GM23338 (cell line): ENCODE measurements at regions not wholly inside any gene's neighbourhood (a gene's known extent, or its start where the extent isn't known, plus 50 kb on each side); places are given as distances from the start of the nearest gene placed in this dataset.

Source experiments
- ATAC-seq: fragments of 200-7000 bp; cut with Tn5 transposase; 3 replicates; pipeline ENCODE4 v1.9.1; 2020
- DNase-seq: peaks from one replicate; pipeline ENCODE4 v3.0.0-alpha.2; 2015; ENCODE audit warnings: low spot score
- H2AFZ ChIP-seq: fragments of 200-600 bp; sonication (generic); 2 replicates; pipeline ENCODE4 v1.8.0; 2016; ENCODE audit warnings: antibody characterized with exemption, mild to moderate bottlenecking, moderate library complexity
- H3F3A ChIP-seq: fragments of 200-600 bp; sonication (generic); replicated peaks from 2 replicates; pipeline ENCODE4 v1.8.0; 2017; ENCODE audit warnings: antibody characterized with exemption, mixed run types, low read depth
- H3K27ac ChIP-seq: fragments of 200-600 bp; sonication (generic); 2 replicates; pipeline ENCODE4 v1.6.1; 2016; ENCODE audit warnings: low read depth
- H3K27me3 ChIP-seq: fragments of 200-600 bp; sonication (generic); 2 replicates; pipeline ENCODE4 v1.8.0; 2016; ENCODE audit warnings: mild to moderate bottlenecking, mixed run types, moderate library complexity; ENCODE audit not compliant: insufficient read depth
- H3K36me3 ChIP-seq: fragments of 200-600 bp; sonication (generic); 2 replicates; pipeline ENCODE4 v1.8.0; 2016; ENCODE audit warnings: mild to moderate bottlenecking; ENCODE audit not compliant: insufficient read depth
- H3K4me1 ChIP-seq: fragments of 200-600 bp; sonication (generic); 2 replicates; pipeline ENCODE4 v1.8.0; 2016; ENCODE audit warnings: mild to moderate bottlenecking, moderate library complexity; ENCODE audit not compliant: insufficient read depth
- H3K4me2 ChIP-seq: fragments of 200-600 bp; sonication (generic); 2 replicates; pipeline ENCODE4 v1.7.1; 2017; ENCODE audit warnings: mixed run types
- H3K4me3 ChIP-seq: fragments of 200-600 bp; sonication (generic); 2 replicates; pipeline ENCODE4 v1.6.1; 2016; ENCODE audit warnings: mixed run types
- H3K79me2 ChIP-seq: fragments of 200-600 bp; sonication (generic); replicated peaks from 2 replicates; pipeline ENCODE4 v1.8.0; 2017; ENCODE audit warnings: mild to moderate bottlenecking; ENCODE audit not compliant: insufficient read depth
- H3K9me2 ChIP-seq: fragments of 200-600 bp; sonication (generic); 2 replicates; pipeline ENCODE4 v1.8.0; 2017; ENCODE audit not compliant: insufficient read depth
- H4K20me1 ChIP-seq: fragments of 200-600 bp; sonication (generic); replicated peaks from 2 replicates; pipeline ENCODE4 v1.8.0; 2017; ENCODE audit warnings: mild to moderate bottlenecking; ENCODE audit not compliant: insufficient read depth
- H3K27ac Mint-ChIP-seq: 2 replicates; pipeline ENCODE4 v1.8.0; 2020; ENCODE audit warnings: inconsistent platforms, mild to moderate bottlenecking, moderate library complexity, mixed read lengths
- H3K27me3 Mint-ChIP-seq: 3 replicates; pipeline ENCODE4 v1.8.0; 2022; ENCODE audit warnings: low read depth, mild to moderate bottlenecking, moderate library complexity, mixed read lengths, inconsistent platforms; ENCODE audit not compliant: insufficient read depth, poor library complexity
- H3K36me3 Mint-ChIP-seq: 3 replicates; pipeline ENCODE4 v1.8.0; 2021; ENCODE audit warnings: low read depth, mild to moderate bottlenecking, inconsistent platforms, moderate library complexity, mixed read lengths
- H3K4me1 Mint-ChIP-seq: 3 replicates; pipeline ENCODE4 v1.8.0; 2020; ENCODE audit warnings: mild to moderate bottlenecking, inconsistent platforms, mixed read lengths
- H3K4me3 Mint-ChIP-seq: 3 replicates; pipeline ENCODE4 v1.8.0; 2021; ENCODE audit warnings: moderate library complexity, mild to moderate bottlenecking, inconsistent platforms, mixed read lengths
- H3K9me3 Mint-ChIP-seq: 3 replicates; pipeline ENCODE4 v1.8.0; 2020; ENCODE audit warnings: moderate library complexity, mild to moderate bottlenecking, inconsistent platforms, mixed read lengths
- CREB1 ChIP-seq: fragments of 250-450 bp; sonication (Bioruptor Pico); IDR thresholded peaks from 2 replicates; pipeline ENCODE4 v1.5.0; 2020; ENCODE audit warnings: low read depth, mild to moderate bottlenecking, moderate library complexity
- ETS1 ChIP-seq: IDR thresholded peaks from 2 replicates; pipeline ENCODE4 v1.6.1; 2016; ENCODE audit warnings: antibody characterized with exemption
- EZH2 ChIP-seq: fragments of 200-600 bp; sonication (generic); IDR thresholded peaks from one replicate; pipeline ENCODE4 v1.8.0; 2017; ENCODE audit warnings: antibody characterized with exemption, mild to moderate bottlenecking, low read depth; ENCODE audit not compliant: unreplicated experiment
- EZH2phosphoT487 ChIP-seq: fragments of 200-600 bp; sonication (generic); IDR thresholded peaks from one replicate; pipeline ENCODE4 v1.8.1; 2018; ENCODE audit warnings: antibody characterized with exemption; ENCODE audit not compliant: unreplicated experiment
- JUNB ChIP-seq: IDR thresholded peaks from one replicate; pipeline ENCODE4 v1.6.1; 2016; ENCODE audit warnings: antibody characterized with exemption; ENCODE audit not compliant: unreplicated experiment
- NANOG ChIP-seq: IDR thresholded peaks from 2 replicates; pipeline ENCODE4 v1.6.1; 2016; ENCODE audit warnings: antibody characterized with exemption, borderline replicate concordance
- POLR2AphosphoS5 ChIP-seq: IDR thresholded peaks from 2 replicates; pipeline ENCODE4 v1.6.1; 2016; ENCODE audit warnings: antibody characterized with exemption, low read depth
- STAT1 ChIP-seq: IDR thresholded peaks from one replicate; pipeline ENCODE4 v1.6.1; 2016; ENCODE audit warnings: antibody characterized with exemption; ENCODE audit not compliant: unreplicated experiment
- ZNF114 ChIP-seq: fragments of 250-450 bp; sonication (Bioruptor Pico); IDR thresholded peaks from 2 replicates; pipeline ENCODE4 v1.5.0; 2020; ENCODE audit warnings: mild to moderate bottlenecking, moderate library complexity
- ZNF331 ChIP-seq: fragments of 250-450 bp; sonication (Bioruptor Pico); IDR thresholded peaks from 2 replicates; pipeline ENCODE4 v1.5.0; 2020; ENCODE audit warnings: low read depth, mild to moderate bottlenecking, moderate library complexity
- TF ChIP-seq, protein P1 (sequence below), 2 experiments: fragments of 200-600 bp in 1 of 2; sonication (generic) in 1 of 2; conservative IDR thresholded peaks; 2 replicates each; pipeline versions ENCODE4 v1.5.1 to v1.6.1; 2016 to 2017; ENCODE audit warnings: antibody characterized with exemption in 2 of 2, low read depth in 2 of 2, mild to moderate bottlenecking in 2 of 2, moderate library complexity in 1 of 2
- TF ChIP-seq, protein P2 (sequence below): IDR thresholded peaks from one replicate; pipeline ENCODE4 v1.6.1; 2018; ENCODE audit warnings: antibody characterized with exemption; ENCODE audit not compliant: unreplicated experiment

GRCh38 chr2:105674859-105675541, 69.7 kb upstream of the NCK2 start:
- Histone ChIP-seq H3K4me2 (no peak overlapping the region), H2AFZ (no peak overlapping the region), H3K79me2 (no peaks in the 10 kb centered on the region), H4K20me1 (no peaks in the 10 kb centered on the region), H3K27ac (no peak overlapping the region), H3K27me3 (no peaks in the 10 kb centered on the region), H3K36me3 (no peaks in the 10 kb centered on the region), H3K9me2 (no peaks in the 10 kb centered on the region), H3F3A (no peaks in the 10 kb centered on the region), H3K4me1 (no peaks in the 10 kb centered on the region), H3K4me3 (no peak overlapping the region)
- DNase-seq: no peak
- Mint-ChIP-seq H3K27me3 (peaks cover 2% of the 10 kb centered on the region), H3K4me3 (no peak overlapping the region), H3K9me3 (no peaks in the 10 kb centered on the region), H3K4me1 (peaks cover 5% of the 10 kb centered on the region; the same call in 2 of the 3 replicates), H3K36me3 (no peaks in the 10 kb centered on the region), H3K27ac (no peak overlapping the region)
- no peak for ATAC-seq
- TF ChIP-seq, protein P1, sequence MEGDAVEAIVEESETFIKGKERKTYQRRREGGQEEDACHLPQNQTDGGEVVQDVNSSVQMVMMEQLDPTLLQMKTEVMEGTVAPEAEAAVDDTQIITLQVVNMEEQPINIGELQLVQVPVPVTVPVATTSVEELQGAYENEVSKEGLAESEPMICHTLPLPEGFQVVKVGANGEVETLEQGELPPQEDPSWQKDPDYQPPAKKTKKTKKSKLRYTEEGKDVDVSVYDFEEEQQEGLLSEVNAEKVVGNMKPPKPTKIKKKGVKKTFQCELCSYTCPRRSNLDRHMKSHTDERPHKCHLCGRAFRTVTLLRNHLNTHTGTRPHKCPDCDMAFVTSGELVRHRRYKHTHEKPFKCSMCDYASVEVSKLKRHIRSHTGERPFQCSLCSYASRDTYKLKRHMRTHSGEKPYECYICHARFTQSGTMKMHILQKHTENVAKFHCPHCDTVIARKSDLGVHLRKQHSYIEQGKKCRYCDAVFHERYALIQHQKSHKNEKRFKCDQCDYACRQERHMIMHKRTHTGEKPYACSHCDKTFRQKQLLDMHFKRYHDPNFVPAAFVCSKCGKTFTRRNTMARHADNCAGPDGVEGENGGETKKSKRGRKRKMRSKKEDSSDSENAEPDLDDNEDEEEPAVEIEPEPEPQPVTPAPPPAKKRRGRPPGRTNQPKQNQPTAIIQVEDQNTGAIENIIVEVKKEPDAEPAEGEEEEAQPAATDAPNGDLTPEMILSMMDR (conservative IDR thresholded peaks at IDR 0.05; ENCODE audit: low read depth in 2 of 2): no peak
- TF ChIP-seq EZH2phosphoT487 (no peak), CREB1 (CRISPR knock-in tag) (no peak)

GRCh38 chr2:105674401-105674800, 70.3 kb upstream of the NCK2 start:
- Histone ChIP-seq H3K36me3 (no peaks in the 10 kb centered on the region), H3F3A (no peaks in the 10 kb centered on the region), H4K20me1 (no peaks in the 10 kb centered on the region), H3K27me3 (no peaks in the 10 kb centered on the region), H3K79me2 (no peaks in the 10 kb centered on the region), H3K9me2 (no peaks in the 10 kb centered on the region), H2AFZ (no peak overlapping the region; the same call in 1 of the 2 replicates), H3K27ac (no peak overlapping the region), H3K4me3 (no peak overlapping the region), H3K4me1 (no peaks in the 10 kb centered on the region), H3K4me2 (no peak overlapping the region)
- Mint-ChIP-seq H3K27ac (no peak overlapping the region), H3K27me3 (peaks cover 2% of the 10 kb centered on the region), H3K9me3 (no peaks in the 10 kb centered on the region), H3K4me3 (no peak overlapping the region), H3K4me1 (peaks cover 5% of the 10 kb centered on the region; the same call in 2 of the 3 replicates), H3K36me3 (no peaks in the 10 kb centered on the region)
- no peak for DNase-seq
- no peak for ATAC-seq
- TF ChIP-seq ETS1 (no peak), ZNF331 (CRISPR knock-in tag) (no peak), EZH2 (no peak), JUNB (no peak), NANOG (no peak), STAT1 (no peak), POLR2AphosphoS5 (no peak), CREB1 (CRISPR knock-in tag) (no peak), ZNF114 (no peak)
- TF ChIP-seq, protein P2, sequence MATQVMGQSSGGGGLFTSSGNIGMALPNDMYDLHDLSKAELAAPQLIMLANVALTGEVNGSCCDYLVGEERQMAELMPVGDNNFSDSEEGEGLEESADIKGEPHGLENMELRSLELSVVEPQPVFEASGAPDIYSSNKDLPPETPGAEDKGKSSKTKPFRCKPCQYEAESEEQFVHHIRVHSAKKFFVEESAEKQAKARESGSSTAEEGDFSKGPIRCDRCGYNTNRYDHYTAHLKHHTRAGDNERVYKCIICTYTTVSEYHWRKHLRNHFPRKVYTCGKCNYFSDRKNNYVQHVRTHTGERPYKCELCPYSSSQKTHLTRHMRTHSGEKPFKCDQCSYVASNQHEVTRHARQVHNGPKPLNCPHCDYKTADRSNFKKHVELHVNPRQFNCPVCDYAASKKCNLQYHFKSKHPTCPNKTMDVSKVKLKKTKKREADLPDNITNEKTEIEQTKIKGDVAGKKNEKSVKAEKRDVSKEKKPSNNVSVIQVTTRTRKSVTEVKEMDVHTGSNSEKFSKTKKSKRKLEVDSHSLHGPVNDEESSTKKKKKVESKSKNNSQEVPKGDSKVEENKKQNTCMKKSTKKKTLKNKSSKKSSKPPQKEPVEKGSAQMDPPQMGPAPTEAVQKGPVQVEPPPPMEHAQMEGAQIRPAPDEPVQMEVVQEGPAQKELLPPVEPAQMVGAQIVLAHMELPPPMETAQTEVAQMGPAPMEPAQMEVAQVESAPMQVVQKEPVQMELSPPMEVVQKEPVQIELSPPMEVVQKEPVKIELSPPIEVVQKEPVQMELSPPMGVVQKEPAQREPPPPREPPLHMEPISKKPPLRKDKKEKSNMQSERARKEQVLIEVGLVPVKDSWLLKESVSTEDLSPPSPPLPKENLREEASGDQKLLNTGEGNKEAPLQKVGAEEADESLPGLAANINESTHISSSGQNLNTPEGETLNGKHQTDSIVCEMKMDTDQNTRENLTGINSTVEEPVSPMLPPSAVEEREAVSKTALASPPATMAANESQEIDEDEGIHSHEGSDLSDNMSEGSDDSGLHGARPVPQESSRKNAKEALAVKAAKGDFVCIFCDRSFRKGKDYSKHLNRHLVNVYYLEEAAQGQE: no peak
- TF ChIP-seq, protein P1 (conservative IDR thresholded peaks at IDR 0.05; ENCODE audit: low read depth in 2 of 2): no peak
